Glomerular endothelial cell (primary cell): ENCODE measurements at regions not wholly inside any gene's neighbourhood (a gene's known extent, or its start where the extent isn't known, plus 50 kb on each side); places are given as distances from the start of the nearest gene placed in this dataset.

Source experiments
- DNase-seq: peaks from one replicate; pipeline ENCODE4 v3.0.0-alpha.2; 2011; ENCODE audit warnings: low read depth, low spot score; ENCODE audit errors: extremely low read depth

- no peak for DNase-seq
Measured at GRCh38 chr13:44088991-44089413, 209.3 kb downstream of the LACC1 start.

- DNase-seq = no peak
Measured at GRCh38 chr13:44089452-44089851, 209.7 kb downstream of the LACC1 start.

GRCh38 chr13:44092078-44092970 is 212.6 kb downstream of the LACC1 start:
- DNase-seq = no peak

GRCh38 chr13:44093607-44094564 is 214.2 kb downstream of the LACC1 start:
- no peak for DNase-seq

DNA sequence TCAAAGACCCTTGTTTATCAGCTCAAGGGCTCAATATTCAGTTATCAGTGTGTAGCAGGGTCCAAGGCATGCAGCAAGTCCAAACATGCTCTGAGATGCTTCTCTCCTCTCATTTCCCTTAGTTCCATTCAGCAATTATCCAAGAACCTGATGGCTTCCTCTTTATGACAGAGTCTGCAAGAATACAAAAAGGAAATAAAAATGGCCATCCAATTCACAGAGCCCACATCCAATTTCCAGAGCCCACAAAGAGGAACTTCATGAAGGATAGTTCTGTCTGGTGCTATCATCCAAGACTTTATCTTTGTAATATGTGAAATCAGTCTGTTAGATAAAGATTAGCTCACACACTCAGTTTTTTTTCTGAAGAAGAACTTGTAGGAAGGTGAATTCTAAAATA is 217.2 kb downstream of the LACC1 start:
- DNase-seq = no peak

DNA sequence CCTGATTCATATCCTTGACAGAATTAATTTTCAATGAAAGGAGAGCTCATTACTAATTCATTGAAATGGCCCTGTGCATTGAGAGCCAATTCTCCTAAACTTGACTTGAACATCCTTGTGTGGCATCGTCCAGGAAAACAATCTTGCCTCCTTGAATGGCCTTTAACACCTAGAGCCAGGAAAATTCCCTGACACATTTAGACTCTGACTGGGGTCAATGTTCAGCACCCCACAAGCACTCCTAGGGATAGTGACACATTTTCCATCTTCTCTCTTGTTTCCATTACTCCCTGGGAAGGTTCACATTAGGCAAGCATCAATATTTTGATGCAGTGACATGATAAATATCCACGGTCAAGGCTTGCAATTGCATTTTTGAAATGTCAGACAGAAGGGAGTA is 218.9 kb downstream of the LACC1 start:
- no peak for DNase-seq

GRCh38 chr13:44101347-44102083 is 221.8 kb downstream of the LACC1 start:
- DNase-seq = no peak

DNA sequence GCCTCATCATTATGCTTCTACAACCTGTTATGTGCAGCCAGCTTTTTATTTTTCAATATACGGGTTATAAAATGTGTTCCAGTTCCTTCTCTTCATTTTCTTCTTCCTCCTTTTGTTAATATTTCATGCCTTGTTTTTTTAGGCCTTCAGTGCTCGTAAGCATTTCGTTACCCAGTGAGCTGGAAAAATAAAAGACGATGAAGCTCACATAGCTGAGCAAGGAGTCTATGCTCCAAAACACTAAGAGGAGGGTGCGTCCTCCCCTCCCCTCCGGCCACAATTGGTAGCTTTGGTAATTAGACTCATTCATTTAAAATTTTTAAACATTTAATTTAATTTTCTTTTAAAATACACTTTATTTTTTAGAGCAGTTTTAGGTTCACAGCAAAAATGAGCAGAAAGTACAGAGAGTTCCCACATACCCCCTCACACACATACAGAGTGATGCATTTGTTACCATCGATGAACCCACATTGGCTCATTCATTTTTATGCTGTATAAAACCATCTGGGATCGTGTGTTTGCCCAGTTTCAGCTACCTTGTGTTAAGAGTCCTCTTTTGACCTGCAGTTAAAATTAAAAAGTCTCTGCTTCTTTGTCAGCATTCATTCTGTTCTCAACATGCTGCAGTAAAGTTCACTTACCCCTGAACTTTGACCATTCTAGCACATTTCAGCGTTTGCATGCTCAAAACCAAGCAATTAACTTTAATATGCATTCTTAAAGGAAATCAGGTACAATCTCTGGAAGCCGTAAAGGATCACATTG is 223.9 kb downstream of the LACC1 start:
- DNase-seq = no peak

GRCh38 chr13:44104197-44104490 is 224.4 kb downstream of the LACC1 start:
- DNase-seq = no peak

- no peak for DNase-seq
Measured at GRCh38 chr13:44104969-44105368, 225.3 kb downstream of the LACC1 start.

GRCh38 chr13:44106266-44107152 is 226.8 kb downstream of the LACC1 start:
- DNase-seq = no peak

DNA sequence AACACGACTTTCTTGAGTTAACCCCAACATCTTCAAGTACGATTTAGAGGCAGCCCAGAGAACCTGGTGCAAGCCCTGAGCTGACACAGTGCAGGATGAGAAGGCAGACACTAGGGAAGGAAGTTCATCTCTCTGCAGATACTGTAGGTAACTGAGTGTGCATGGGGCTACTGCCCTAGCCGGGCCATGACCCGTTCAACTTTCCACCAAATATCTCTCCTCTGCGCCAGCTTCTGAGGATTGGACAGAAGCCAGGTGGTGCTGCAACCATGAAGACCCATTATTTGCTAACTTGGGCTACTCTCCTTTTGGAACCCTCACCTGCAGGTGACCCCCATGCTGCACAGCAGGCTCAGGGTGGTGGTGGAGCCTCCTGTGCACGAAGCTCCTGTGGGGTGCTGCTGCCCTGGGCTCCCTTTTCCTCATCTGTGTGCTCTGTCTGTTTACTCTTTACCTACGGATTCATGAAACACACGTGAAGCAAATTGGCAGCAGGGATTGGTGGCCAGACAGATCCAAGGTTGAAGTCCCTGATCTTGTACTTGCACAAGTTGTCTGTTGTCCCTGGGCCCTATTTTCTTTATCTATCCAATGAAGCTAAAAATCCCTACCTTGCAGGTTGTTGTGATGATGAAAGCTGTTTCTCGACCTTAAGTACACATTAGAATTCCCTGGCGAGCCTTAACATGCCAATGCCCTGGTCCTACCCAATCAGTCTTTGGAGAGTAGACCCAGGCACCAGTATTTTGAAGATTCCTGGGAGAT is 227.8 kb downstream of the LACC1 start:
- no peak for DNase-seq

- no peak for DNase-seq
Measured at GRCh38 chr13:44108331-44108858, 228.7 kb downstream of the LACC1 start.

GRCh38 chr13:44110091-44110621 is 230.5 kb downstream of the LACC1 start:
- DNase-seq = no peak

DNA sequence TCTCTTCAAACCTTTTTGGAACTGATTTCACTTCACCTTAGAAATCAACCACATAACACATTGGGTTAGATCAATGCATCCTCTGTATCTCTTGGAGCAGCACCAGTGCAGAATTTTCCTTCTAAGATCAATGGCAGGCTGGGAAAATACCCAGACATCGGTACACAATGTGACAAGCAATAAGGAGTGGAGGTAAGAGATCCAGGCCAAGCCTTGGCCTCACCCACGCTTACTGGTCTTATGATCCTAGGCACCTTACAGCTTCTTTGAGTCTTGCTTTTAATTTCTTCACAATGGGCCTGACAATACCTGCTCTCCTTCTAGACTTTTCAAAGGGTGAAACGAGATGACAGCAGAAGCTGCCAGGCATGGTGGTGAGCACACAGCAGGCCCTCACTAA is 232.0 kb downstream of the LACC1 start:
- no peak for DNase-seq

DNA sequence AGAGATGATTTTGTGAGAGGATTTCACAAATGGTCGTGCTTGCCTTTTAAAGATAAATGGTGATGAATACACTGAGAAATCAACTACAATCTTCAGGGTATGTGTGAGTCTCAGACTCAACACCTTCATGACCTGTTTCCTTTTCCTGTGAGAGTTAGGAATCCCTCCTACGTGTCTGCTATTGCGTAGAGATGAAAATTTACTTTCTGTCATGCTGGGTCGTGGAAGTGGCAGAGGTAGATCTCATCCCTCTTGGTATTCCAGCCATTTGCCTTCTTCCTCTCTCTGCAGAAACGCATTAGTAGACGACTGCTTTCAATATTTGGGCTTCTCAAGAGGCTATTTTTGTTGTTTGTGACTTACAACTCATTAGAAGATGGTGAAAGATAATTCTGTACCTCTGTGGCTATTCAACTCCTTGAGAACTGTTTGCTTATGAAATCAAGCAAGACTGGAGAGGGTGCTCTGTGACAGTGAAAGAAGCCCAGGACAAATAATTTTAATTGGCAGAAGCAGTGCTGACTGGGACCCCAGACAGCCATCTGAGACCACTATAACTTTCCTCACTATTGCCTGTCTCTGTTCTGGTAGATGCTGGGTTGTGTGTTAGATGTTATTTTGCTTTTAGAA is 233.1 kb downstream of the LACC1 start:
- no peak for DNase-seq

- no peak for DNase-seq
Measured at GRCh38 chr13:44116562-44117332, 237.0 kb downstream of the LACC1 start.
